ENCODE measurements at regions not wholly inside any gene's neighbourhood (a gene's known extent, or its start where the extent isn't known, plus 50 kb on each side); places are given as distances from the start of the nearest gene placed in this dataset.

- CTCF ChIA-PET: no interaction called here
- Histone ChIP-seq H3K36me3 (ENCODE audit: insufficient read depth, low read length, poor library complexity, severe bottlenecking) (no peaks in the 10 kb centered on the region), H3K27me3 (replicated peaks; ENCODE audit: insufficient read depth, low read depth, low read length, poor library complexity) (no peaks in the 10 kb centered on the region), H3K4me1 (ENCODE audit: insufficient read depth, low read length, poor library complexity, severe bottlenecking) (no peaks in the 10 kb centered on the region), H3K9me3 (ENCODE audit: low read depth, low read length, poor library complexity, severe bottlenecking) (no peaks in the 10 kb centered on the region), H3K4me3 (ENCODE audit: low read depth, low read length, poor library complexity, severe bottlenecking) (no peak overlapping the region), H3K27ac (ENCODE audit: low read depth, low read length, poor library complexity, severe bottlenecking) (no peak overlapping the region)
- no TSS peak for BruUV-seq (replicated peaks)
- DNase-seq (ENCODE audit: low spot score): no peak
- POLR2A ChIA-PET (ENCODE audit: low non-redundant PET): no interaction called here
- no peak for TF ChIP-seq EZH2 (IDR thresholded peaks at IDR 0.05; ENCODE audit: borderline replicate concordance, low read depth, low read length, poor library complexity, severe bottlenecking)
- TF ChIP-seq CTCF (conservative IDR thresholded peaks at IDR 0.05; ENCODE audit: low read depth, low read length): no peak
- intact Hi-C loops (cut with micrococcal nuclease; ENCODE audit: unreplicated experiment): no loop called here
Observed at GRCh38 chr5:107301999-107302398, 368.7 kb downstream of the EFNA5 start.

GRCh38 chr5:107300721-107301327 lies 369.9 kb downstream of the EFNA5 start:
- Histone ChIP-seq H3K9me3 (ENCODE audit: low read depth, low read length, poor library complexity, severe bottlenecking) (no peaks in the 10 kb centered on the region), H3K27me3 (replicated peaks; ENCODE audit: insufficient read depth, low read depth, low read length, poor library complexity) (no peaks in the 10 kb centered on the region), H3K4me1 (ENCODE audit: insufficient read depth, low read length, poor library complexity, severe bottlenecking) (no peaks in the 10 kb centered on the region), H3K27ac (ENCODE audit: low read depth, low read length, poor library complexity, severe bottlenecking) (no peak overlapping the region), H3K4me3 (ENCODE audit: low read depth, low read length, poor library complexity, severe bottlenecking) (no peak overlapping the region), H3K36me3 (ENCODE audit: insufficient read depth, low read length, poor library complexity, severe bottlenecking) (no peaks in the 10 kb centered on the region)
- ChIA-PET CTCF (no interaction called here), POLR2A (ENCODE audit: low non-redundant PET) (no interaction called here)
- no peak for TF ChIP-seq EZH2 (IDR thresholded peaks at IDR 0.05; ENCODE audit: borderline replicate concordance, low read depth, low read length, poor library complexity, severe bottlenecking)
- TF ChIP-seq CTCF (conservative IDR thresholded peaks at IDR 0.05; ENCODE audit: low read depth, low read length): no peak
- intact Hi-C loops (cut with micrococcal nuclease; ENCODE audit: unreplicated experiment): no loop called here
- no TSS peak for BruUV-seq (replicated peaks)
- no peak for DNase-seq (ENCODE audit: low spot score)

- Histone ChIP-seq H3K9me3 (ENCODE audit: low read depth, low read length, poor library complexity, severe bottlenecking) (no peaks in the 10 kb centered on the region), H3K27me3 (replicated peaks; ENCODE audit: insufficient read depth, low read depth, low read length, poor library complexity) (no peaks in the 10 kb centered on the region), H3K27ac (ENCODE audit: low read depth, low read length, poor library complexity, severe bottlenecking) (no peak overlapping the region), H3K36me3 (ENCODE audit: insufficient read depth, low read length, poor library complexity, severe bottlenecking) (no peaks in the 10 kb centered on the region), H3K4me1 (ENCODE audit: insufficient read depth, low read length, poor library complexity, severe bottlenecking) (peaks cover 5% of the 10 kb centered on the region), H3K4me3 (ENCODE audit: low read depth, low read length, poor library complexity, severe bottlenecking) (no peak overlapping the region)
- BruUV-seq (replicated peaks): no TSS peak
- CTCF ChIA-PET: no interaction called here
- intact Hi-C loops (cut with micrococcal nuclease; ENCODE audit: unreplicated experiment): no loop called here
- no peak for DNase-seq (ENCODE audit: low spot score)
- POLR2A ChIA-PET (ENCODE audit: low non-redundant PET): no interaction called here
- TF ChIP-seq EZH2 (IDR thresholded peaks at IDR 0.05; ENCODE audit: borderline replicate concordance, low read depth, low read length, poor library complexity, severe bottlenecking): no peak
- TF ChIP-seq CTCF (conservative IDR thresholded peaks at IDR 0.05; ENCODE audit: low read depth, low read length): no peak
Observed at GRCh38 chr5:107296572-107296971, 374.2 kb downstream of the EFNA5 start.

All from A673 (cell line).